NK-92 (cell line): ENCODE measurements at regions not wholly inside any gene's neighbourhood (a gene's known extent, or its start where the extent isn't known, plus 50 kb on each side); places are given as distances from the start of the nearest gene placed in this dataset.

Source experiments
- DNase-seq: peaks from one replicate; lab custom pipeline; 2025; ENCODE audit not compliant: unreplicated experiment; lab: John Stamatoyannopoulos, UW

DNA sequence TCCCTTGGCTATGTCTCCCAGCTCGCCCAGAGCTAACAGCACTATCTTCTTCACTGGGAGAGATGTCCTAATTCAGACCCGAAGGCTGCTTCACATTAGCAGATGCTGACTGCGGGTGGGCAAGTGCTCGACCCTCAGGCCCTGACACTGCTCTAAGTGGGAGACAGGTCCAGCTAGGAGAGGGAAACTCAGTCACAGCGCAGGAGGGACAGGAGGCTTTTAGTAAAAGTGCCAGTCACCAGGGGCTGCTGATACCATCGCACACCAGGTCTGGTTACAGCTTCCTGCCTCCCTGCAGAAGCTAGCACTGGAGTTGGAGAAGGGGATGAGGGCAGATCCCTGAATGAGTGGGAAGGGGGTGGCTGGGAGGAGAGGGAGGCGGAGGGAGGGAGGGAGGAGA, 365.8 kb upstream of the RGMA start:
- no peak for DNase-seq

DNA sequence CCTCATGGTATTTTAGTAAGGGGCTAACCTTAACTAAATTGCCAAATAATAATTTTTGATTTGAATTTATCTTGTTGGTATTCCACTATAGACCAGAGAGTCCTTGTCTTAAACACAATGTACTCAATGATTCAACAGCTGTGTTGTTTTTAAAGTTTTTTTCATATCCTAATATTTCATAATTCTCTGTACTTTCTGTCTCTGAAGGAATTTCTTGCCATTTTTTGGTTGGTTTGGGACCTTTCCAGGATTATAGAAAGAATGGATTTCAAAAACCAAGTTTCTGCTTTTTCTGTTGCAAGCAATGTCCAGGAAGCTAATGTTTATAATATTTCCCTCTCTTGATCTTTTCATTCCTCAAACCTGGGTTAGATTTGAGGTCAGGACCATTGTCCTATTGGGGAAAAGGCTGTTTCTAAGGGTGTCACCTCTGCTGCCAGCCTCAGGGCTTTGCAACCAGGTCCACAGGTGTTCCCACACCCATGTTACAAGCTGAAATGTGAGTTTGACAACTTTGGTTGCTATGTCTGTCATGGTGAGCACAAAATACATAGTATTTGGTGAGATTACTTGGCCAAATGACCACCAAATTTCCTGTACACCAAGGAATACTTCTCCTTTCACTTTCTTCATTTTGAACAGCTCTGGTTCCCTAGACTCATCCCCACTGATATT, 363.7 kb upstream of the RGMA start:
- DNase-seq: no peak

DNA sequence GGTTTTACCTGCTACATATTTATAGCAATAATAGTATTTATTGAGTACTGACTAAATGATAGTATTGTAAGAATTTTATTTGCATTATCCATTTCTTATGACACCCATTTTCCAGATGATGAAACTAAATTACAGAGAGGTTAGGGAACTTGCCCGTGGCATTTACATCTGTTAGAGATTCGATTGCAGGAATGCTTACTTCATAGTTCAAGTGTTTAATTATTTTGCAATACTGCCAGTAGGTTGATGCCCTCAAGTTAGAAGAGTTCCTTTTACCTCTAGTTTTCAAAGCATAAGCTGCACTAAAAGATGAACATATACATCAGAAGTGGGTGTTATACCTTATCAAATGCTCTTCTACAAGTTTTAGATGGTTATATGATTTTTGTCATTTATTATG, 362.8 kb upstream of the RGMA start:
- DNase-seq: no peak

DNA sequence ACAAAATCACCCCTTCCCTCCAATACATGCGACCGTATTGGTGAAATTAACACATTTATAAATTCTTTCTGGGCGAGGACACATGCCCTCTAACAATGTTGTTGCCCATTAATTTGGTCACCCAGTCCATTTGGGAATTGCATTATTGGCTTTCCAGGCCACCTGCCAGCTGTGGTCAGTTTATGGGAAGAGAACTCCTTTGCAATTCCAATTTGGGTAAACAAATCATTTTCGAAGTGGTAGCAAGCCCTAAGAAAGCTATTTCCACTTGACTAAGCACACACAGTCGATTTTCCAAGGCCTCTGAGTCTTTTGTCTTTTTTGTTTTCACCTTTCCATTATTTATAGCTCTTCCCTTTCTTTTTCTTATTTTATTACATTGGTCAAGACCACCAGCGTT, 362.3 kb upstream of the RGMA start:
- DNase-seq: no peak

DNA sequence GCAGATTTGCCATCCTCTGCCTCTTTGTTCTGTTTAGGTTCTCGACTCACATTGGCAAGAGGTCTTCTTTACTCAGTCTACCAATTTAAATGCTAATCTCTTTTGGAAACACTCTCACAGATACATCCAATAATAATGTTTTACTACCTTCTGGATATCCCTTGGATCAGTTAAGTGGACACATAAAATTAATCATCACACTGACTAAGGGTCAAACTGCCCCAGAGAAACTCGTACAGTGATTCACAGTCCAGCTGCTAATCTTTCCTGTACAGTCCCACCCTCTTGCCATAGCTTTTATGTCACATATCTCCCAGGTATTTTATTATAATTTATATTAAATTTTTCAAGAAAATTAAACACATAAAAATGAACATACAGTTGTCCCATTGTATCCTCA, 360.8 kb upstream of the RGMA start:
- no peak for DNase-seq

DNA sequence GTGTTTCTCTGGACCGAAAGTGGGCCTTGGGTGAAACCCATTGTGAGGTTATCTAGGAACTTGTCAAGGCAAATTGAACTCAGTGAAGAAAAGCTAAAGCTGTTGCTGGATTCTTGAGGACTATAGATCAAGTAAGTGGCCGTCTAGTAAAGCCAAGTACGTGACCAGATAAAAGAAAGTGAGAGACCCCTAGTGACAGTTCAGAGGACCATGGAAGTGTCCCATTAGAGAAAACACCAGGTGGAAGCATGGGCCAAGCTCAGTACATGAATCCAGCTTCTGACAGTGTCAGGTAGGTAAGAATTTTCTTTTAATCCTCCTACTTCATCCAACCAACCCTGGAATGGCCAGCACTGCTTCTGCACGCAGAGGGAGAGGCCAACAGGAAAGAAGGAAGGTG, 349.3 kb upstream of the RGMA start:
- no peak for DNase-seq

DNA sequence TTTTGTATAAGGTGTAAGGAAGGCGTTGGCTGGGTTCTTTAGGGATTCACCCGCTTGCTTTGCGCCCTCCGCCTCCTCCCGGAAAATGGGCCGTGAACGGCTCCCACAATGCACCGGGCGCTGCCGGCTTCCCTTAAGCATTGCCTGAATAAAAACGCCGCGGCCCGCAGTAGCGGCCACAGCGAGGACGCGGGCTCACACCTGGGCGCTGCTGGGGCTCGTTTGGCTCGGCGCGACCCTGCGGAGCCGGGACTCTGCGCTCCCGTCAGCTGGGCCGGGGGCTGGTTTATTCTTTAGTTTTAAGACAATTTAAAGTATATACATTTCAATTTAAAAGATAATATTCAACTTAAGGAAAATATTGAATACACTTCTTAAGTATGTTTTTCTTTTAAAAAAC, 343.5 kb upstream of the RGMA start:
- DNase-seq: no peak

DNA sequence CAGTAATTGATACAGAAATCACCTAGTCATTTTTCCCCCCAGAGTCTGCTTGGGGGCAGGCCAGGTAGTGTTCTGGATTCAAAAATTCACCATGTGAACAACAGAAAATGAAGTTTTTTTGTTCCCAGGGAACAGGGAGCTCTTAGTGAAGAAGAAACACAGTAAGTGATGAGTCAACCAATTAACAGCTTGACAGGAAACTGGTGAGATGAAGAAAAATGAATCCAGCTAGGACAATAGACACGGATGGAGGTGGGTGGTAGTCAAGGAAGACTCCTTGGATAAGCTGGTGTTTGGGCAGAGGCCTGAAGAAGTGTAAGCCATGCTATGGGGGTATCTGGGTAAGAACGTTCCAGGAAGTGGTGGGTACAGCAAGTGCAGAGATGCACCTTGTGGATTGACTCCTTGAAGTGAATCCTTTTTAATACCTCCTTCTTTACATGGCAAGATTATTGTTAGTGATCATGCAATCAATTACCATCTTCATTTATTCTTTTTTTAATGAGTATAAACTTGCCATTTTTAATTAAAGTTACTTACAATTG, 339.9 kb upstream of the RGMA start:
- no peak for DNase-seq

DNA sequence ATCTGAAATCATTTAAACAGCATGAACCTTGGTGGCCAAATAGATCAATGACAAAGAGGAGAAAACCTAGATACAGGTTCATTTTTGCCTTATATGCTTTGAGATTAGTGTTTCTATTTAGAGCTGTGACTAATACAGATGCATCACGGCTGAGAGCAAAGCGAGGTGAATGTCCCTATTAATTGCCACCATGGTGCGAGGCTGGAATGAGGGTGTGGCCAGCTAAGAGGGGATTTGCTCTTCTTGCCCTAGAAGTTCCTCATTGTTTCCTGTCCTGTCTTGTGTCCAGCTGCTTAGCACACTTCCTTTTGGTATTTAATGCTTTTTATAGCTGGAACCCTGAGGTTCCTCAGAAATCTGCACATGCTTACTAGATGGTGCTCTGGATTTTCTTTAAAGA, 339.1 kb upstream of the RGMA start:
- DNase-seq: no peak

DNA sequence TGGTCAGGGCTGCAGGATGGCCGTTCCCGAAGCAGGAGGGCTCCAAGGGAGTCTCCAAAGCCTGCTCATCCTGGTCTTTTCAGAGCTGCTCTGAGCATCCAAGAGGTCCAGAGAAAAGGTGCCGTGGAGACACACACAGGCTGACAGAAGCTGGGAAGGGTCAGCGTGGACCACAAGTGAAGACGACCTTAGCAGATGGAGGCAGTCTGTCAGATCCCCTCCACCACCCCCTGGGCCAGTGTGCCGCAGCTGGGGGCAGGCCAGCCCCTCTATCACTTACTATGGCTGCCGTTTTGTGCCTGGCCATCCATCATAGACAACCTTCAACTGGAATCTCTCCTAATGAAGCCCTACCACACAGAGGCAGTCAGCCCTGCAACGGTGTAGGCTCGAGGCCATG, 335.1 kb upstream of the RGMA start:
- no peak for DNase-seq

DNA sequence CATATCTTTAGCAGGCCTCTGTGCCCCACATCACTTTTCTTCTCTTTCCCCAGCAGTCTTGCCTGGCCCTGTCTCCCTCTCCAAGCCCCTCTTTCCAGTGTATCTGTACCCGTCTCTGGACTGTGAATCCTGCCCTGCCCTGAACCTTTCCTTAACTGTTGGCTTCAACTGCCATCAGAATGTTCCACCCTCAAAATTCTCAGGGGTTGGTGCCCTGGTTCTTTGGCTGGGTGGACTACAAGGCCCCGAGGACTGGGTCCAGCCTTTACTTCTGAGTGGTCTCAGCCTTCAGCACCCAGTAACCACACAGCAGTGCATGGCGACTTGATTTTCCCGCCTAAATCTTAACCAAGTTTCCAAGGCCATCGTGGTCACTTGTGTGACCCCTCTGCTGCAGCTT, 333.5 kb upstream of the RGMA start:
- DNase-seq: no peak

DNA sequence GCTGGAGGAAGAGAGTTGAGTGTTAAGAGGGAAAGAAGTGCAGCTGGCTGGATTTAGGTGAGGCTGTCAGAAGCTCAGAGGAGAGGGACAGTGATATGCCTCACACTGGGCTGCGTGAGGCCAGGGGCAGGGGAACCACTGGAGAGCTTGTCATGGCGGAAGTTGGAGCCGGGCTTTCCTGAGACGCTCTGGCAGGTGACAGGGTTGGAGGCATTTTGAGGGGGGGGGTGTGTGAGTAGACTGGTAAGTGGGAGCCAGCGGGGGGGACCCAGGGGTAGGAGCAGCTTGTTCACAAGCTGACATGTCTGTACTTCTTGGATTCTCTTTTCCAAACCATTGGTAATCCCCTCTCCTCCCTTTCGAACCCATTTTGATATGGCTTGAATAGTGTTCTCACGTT, 331.5 kb upstream of the RGMA start:
- DNase-seq: no peak

DNA sequence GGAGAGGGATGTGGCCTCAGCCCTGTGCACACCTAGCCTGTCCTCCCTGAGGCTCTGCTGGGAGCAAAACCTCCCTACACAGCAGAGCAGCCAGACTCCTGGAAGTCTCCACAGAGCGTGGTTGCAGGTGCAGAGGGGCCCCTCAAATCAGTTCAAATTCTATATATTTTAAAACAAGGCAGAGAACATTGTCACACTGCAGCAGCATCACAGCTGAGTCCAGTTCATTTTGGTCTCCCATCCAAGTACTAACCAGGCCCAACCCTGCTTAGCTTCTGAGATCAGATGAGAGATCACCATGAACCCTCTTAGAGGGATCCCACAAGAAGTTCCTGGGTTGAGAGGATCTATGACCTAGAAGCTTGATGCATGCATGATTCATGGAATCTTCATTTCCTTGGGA, 331.0 kb upstream of the RGMA start:
- DNase-seq: no peak

DNA sequence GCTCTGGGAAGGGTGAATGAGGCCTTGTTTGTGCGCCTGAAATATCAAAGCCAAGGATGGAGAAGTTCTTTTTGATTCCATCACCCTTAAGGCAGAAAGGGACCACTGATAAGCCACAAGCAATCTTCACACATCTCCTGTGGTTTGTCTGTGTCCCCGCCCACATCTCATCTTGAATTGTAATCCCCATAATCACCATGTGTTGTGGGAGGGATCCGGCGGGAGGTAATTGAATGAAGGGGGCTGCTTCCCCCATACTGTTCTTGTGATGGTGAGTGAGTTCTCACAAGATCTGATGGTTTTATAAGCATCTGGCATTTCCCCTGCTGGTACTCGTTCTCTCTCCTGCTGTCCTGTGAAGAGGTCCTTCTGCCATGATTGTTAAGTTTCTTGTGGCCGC, 329.6 kb upstream of the RGMA start:
- DNase-seq: no peak

DNA sequence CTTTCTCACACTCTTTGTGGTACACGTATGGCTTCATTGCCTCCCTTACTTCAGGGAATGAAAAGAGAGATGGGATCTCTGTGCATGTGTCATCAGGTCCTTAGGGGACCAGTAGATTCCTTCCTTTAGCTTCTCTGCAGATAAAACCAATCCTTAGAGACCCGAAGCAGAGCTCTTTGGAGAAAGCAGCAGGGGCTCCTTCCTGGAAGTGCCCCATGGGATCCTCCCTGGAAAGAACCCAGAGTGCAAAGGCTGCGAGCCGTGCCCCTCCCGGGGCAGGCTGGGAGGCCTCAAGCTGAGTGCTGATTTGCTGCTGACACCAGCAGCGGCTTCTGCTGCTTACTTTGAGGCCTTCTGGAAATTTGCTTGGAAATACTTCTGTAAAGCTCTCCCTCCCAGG, 328.6 kb upstream of the RGMA start:
- DNase-seq: no peak

DNA sequence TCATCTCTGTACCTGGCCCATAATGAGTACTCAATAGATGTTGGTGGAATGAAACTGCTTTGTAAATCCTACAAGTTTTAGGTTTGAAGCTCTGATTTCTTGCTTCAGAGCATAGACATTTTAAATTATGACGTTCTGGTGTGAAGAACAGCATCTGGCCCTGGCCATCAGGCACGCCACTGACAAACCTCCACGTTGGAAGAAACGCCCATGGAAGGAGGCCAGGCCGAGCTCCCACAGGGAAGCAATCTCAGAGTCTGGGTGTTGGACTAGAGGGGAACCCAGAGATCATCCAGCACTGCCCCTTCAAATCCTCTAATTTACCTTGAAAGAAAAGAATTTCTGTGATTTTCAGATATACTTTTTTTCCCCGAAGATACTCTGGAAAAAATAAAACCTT, 328.1 kb upstream of the RGMA start:
- no peak for DNase-seq

DNA sequence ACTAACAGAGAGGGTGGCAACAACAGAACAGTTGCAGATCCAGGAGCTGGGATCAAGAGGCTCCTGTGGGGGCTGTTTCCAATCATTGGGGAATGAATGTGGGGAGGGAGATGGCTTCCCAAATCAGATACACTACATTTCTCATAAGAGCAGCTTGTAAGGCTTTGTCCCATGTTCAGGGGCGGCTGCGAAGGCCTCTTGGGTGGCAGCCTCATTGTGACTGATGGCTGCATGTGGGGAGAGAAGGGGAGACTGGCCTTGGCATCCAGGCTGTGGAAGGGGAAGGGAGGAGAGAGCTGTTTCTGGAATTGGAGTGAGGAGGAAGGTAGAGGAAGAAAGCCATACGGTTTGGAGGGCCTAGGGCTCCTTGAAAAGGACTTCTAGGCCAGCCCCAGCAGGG, 326.6 kb upstream of the RGMA start:
- DNase-seq: no peak

DNA sequence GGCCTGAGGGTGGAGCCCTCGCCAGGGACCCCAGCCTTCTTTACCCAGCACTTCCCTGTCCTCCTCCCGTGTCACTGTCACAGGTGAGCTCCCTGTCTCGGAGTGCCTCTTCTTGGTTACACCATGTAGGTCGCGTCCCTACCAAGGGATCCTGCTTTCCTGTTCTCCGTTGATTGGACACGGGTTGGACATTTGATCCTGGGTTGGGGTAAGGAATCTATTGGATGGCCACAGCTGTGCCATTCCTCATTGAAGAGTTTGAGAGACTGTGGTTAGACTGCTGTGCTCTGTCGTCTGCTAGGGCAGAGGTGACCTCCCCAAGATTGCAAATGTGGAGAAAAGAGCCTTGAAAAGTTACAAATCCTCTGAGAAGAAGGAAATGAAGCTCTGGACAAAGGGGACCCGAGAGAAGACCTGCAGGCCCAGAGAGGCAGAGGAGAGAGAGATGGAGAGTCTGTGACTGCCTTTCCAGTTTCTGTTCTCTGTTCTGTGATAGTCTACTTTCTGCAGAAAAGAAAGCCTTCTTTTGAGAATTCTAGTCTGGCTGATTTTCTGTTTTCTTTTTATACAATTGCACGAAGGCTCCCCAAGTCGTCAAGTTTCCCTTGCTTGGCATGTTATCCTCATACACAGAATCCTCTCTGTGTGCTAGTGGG, 325.7 kb upstream of the RGMA start:
- DNase-seq: no peak

DNA sequence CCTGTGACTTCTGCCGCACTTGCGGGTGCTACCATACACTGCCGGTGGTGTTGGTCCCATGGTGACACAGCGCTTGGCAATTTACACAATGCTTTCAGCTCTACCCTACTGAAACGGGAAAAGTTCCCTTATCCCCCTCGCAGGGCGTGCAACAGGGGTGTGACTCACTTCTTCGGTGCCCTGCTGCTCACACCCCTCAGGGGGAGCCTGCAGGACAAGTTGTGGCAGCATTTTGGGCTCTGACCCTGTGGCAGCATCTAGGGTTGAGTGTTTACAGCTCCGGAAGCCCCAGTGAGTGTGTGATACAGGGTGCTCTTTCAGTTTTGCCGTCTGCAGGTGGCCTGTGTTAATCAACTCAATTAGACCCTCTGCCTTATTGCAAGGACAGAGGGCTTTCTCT, 324.7 kb upstream of the RGMA start:
- no peak for DNase-seq

DNA sequence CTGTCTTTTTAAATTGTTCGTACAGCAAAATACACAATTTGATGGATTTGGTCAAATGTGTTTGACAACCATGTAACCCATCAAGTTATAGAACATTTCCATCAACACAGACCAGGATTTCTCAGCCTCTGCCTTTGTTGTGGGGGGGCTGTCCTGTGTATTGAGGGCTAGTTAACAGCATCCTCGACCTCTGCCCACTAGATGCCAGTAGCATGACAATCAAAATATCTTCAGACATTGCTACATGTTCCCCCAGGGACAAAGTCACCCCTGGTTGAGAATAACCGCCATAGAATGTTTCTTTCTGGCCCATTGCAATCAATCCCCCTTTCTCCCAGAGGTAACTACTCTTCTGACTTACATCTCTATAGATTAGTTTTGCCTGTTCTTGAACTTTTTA, 310.1 kb upstream of the RGMA start:
- no peak for DNase-seq

DNA sequence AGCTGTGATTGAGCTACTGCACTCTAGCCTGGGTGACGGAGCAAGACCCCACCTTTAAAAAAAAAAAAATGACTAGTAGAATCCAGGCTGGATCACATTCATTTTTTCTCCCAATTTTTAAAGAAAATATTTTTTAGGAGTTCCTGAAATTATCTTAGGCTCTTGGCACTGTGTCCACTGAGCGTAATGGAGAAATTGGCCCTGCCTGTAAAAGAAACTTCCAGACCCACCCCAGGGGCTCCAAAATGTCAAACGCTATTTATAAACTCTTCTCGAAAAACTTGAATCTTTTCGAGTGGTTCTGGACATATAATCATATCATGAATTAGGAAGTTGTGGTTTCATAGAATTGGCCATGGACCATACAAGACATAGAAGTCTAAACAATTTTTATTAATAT, 300.2 kb upstream of the RGMA start:
- no peak for DNase-seq

DNA sequence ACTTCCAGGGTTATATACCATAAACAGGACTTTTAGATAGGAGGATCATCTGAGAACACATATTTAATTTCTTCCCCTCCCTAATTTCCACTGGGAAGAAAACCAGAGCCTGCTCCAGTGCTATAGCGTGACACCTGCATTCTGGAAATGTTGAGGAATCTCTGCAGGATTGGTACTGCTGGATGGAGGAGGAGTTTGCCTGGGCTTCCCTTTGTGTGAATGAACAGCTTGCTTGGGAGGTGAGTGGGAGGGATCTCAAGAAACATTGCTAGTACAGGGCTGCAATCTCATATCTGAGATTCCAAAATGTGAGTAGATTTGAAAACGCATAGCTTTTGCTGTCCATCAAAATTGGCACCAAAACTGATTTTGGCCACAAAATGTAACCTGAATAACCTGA, 295.9 kb upstream of the RGMA start:
- DNase-seq: no peak

DNA sequence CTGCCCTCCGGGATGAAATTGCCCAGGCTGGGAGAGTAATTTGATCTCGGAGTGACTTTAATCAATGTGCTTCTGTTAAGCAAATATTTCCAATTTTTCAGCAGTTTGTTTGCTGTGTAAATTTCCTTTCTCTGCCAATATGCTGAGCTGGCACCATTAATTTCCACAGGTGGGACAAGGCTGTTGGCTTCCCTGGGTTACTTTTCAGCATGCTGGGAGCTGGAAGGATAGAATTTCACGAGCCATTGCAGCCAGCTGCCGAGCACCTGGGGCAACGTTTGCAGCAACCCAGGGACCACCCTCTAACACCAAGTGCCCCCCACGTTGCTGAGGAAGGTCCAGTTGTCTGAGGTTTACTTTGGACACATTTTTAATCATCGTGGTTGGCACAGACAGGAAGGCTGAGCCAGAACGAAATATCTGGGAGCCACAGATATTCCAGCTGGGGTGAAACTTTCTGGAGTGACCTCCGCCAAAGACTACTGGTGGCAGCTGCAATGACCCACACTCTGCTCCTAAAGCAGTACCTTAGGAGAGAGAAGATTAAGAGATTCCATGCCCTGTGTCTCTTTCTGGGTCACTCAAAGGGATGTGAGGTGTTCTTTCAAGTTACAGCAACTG, 293.3 kb upstream of the RGMA start:
- DNase-seq: no peak
